GM12875 (cell line): ENCODE measurements at regions not wholly inside any gene's neighbourhood (a gene's known extent, or its start where the extent isn't known, plus 50 kb on each side); places are given as distances from the start of the nearest gene placed in this dataset.

ENCODE experiments used
- H3K4me3 ChIP-seq: one replicate; pipeline ENCODE4 v1.5.1; 2011; ENCODE audit warnings: low read depth, low read length, control low read depth
- CTCF ChIP-seq: IDR thresholded peaks from 2 replicates; pipeline ENCODE4 v1.5.1; 2011; ENCODE audit warnings: low read depth, mild to moderate bottlenecking, control low read depth, inconsistent platforms, low read length, moderate library complexity, borderline replicate concordance; ENCODE audit not compliant: insufficient read depth

GRCh38 chr6:120736740-120737139, 597.5 kb downstream of the TBC1D32 start:
- no peak for TF ChIP-seq CTCF
- no peak overlapping the region for H3K4me3 ChIP-seq

- no peak for TF ChIP-seq CTCF
- H3K4me3 ChIP-seq = no peak overlapping the region
These were observed 598.6 kb downstream of the TBC1D32 start for GRCh38 chr6:120735641-120736040.

GRCh38 chr6:120711255-120711654, 623.0 kb downstream of the TBC1D32 start:
- no peak overlapping the region for H3K4me3 ChIP-seq
- TF ChIP-seq CTCF = no peak

- TF ChIP-seq CTCF = no peak
These were observed 634.3 kb downstream of the TBC1D32 start for GRCh38 chr6:120700001-120700400.

GRCh38 chr6:120686492-120686891, 647.8 kb downstream of the TBC1D32 start:
- no peak overlapping the region for H3K4me3 ChIP-seq
- no peak for TF ChIP-seq CTCF

More at GRCh38 chr6:120700001-120700400, 634.3 kb downstream of the TBC1D32 start:
- H3K4me3 ChIP-seq = no peak overlapping the region

- no peak overlapping the region for H3K4me3 ChIP-seq
- TF ChIP-seq CTCF = no peak
These were observed 652.1 kb downstream of the TBC1D32 start for GRCh38 chr6:120682145-120682544.

GRCh38 chr6:120681204-120681603, 653.1 kb downstream of the TBC1D32 start:
- TF ChIP-seq CTCF = no peak
- H3K4me3 ChIP-seq = no peak overlapping the region
